ENCODE measurements at regions not wholly inside any gene's neighbourhood (a gene's known extent, or its start where the extent isn't known, plus 50 kb on each side); places are given as distances from the start of the nearest gene placed in this dataset.
A peak's percentile ranks its signal among the peaks of the same experiment; 100 is the strongest.

- no peak overlapping the region for H3K4me3 ChIP-seq (ENCODE audit: low read length)
- H3K9me2 ChIP-seq (replicated peaks; ENCODE audit: low read length): no peaks in the 10 kb centered on the region
- no peak overlapping the region for H3K27ac ChIP-seq (ENCODE audit: low read length)
- POLR2A ChIA-PET (ENCODE audit: unreplicated experiment): no interaction called here
- no peaks in the 10 kb centered on the region for H4K20me1 ChIP-seq (ENCODE audit: low read length)
- no peak for DNase-seq
- H3K27me3 ChIP-seq (ENCODE audit: low read length): no peaks in the 10 kb centered on the region
- H3K79me2 ChIP-seq (ENCODE audit: low read length): no peaks in the 10 kb centered on the region
- no peak overlapping the region for H2AFZ ChIP-seq (ENCODE audit: low read length)
- ATAC-seq: no peak
- H3F3A ChIP-seq (ENCODE audit: low read length, unreplicated experiment): no peaks in the 10 kb centered on the region
- H3K36me3 ChIP-seq (ENCODE audit: low read depth, low read length): no peaks in the 10 kb centered on the region
- peaks cover under 1% of the 10 kb centered on the region; the same call in 1 of the 2 replicates for H3K4me1 ChIP-seq (ENCODE audit: insufficient read depth, low read length)
- TF ChIP-seq CTCF (conservative IDR thresholded peaks at IDR 0.05; ENCODE audit: low read depth, low read length): no peak
- no peak for TF ChIP-seq EZH2phosphoT487 (IDR thresholded peaks at IDR 0.05; ENCODE audit: borderline replicate concordance, low read length)
- TF ChIP-seq EZH2 (IDR thresholded peaks at IDR 0.05; ENCODE audit: low read length, unreplicated experiment): no peak
- H3K9me3 ChIP-seq (ENCODE audit: low read length): no peaks in the 10 kb centered on the region
- no TSS peak for BruUV-seq (replicated peaks)
- intact Hi-C loops (cut with micrococcal nuclease): no loop called here
- H3K9ac ChIP-seq (ENCODE audit: low read length): no peak overlapping the region
- H3K4me2 ChIP-seq (ENCODE audit: low read length): no peak overlapping the region
- CTCF ChIA-PET: no interaction called here
Observed at GRCh38 chr2:113812204-113812603, 55.8 kb upstream of the SLC35F5 start.

GRCh38 chr2:113809076-113809736 lies 52.8 kb upstream of the SLC35F5 start:
- H4K20me1 ChIP-seq (ENCODE audit: low read length): no peaks in the 10 kb centered on the region
- H3K4me3 ChIP-seq (ENCODE audit: low read length): no peak overlapping the region
- H2AFZ ChIP-seq (ENCODE audit: low read length): no peak overlapping the region
- H3K4me2 ChIP-seq (ENCODE audit: low read length): no peak overlapping the region
- BruUV-seq (replicated peaks): no TSS peak
- no peaks in the 10 kb centered on the region for H3K27me3 ChIP-seq (ENCODE audit: low read length)
- DNase-seq (no peak), ATAC-seq (no peak)
- no peaks in the 10 kb centered on the region for H3K36me3 ChIP-seq (ENCODE audit: low read depth, low read length)
- CTCF ChIA-PET: no interaction called here
- TF ChIP-seq EZH2 (IDR thresholded peaks at IDR 0.05; ENCODE audit: low read length, unreplicated experiment): no peak
- no peak for TF ChIP-seq CTCF (conservative IDR thresholded peaks at IDR 0.05; ENCODE audit: low read depth, low read length)
- TF ChIP-seq EZH2phosphoT487 (IDR thresholded peaks at IDR 0.05; ENCODE audit: borderline replicate concordance, low read length): no peak
- H3K9me3 ChIP-seq (ENCODE audit: low read length): no peaks in the 10 kb centered on the region
- H3K9me2 ChIP-seq (replicated peaks; ENCODE audit: low read length): no peaks in the 10 kb centered on the region
- H3K27ac ChIP-seq (ENCODE audit: low read length): no peak overlapping the region
- H3K9ac ChIP-seq (ENCODE audit: low read length): no peak overlapping the region
- POLR2A ChIA-PET (ENCODE audit: unreplicated experiment): no interaction called here
- intact Hi-C loops (cut with micrococcal nuclease): no loop called here
- H3F3A ChIP-seq (ENCODE audit: low read length, unreplicated experiment): no peaks in the 10 kb centered on the region
- peaks cover 12% of the 10 kb centered on the region for H3K4me1 ChIP-seq (ENCODE audit: insufficient read depth, low read length)
- no peaks in the 10 kb centered on the region for H3K79me2 ChIP-seq (ENCODE audit: low read length)

- Histone ChIP-seq H4K20me1 (ENCODE audit: low read length) (no peaks in the 10 kb centered on the region), H3K9me2 (replicated peaks; ENCODE audit: low read length) (no peaks in the 10 kb centered on the region), H3F3A (ENCODE audit: low read length, unreplicated experiment) (no peaks in the 10 kb centered on the region), H3K9me3 (ENCODE audit: low read length) (no peaks in the 10 kb centered on the region), H3K4me3 (ENCODE audit: low read length) (no peak overlapping the region), H3K27me3 (ENCODE audit: low read length) (no peaks in the 10 kb centered on the region), H3K9ac (ENCODE audit: low read length) (no peak overlapping the region), H3K36me3 (ENCODE audit: low read depth, low read length) (no peaks in the 10 kb centered on the region), H2AFZ (ENCODE audit: low read length) (no peak overlapping the region), H3K79me2 (ENCODE audit: low read length) (no peaks in the 10 kb centered on the region), H3K27ac (ENCODE audit: low read length) (no peak overlapping the region), H3K4me2 (ENCODE audit: low read length) (no peak overlapping the region), H3K4me1 (ENCODE audit: insufficient read depth, low read length) (peaks cover 12% of the 10 kb centered on the region)
- ChIA-PET POLR2A (ENCODE audit: unreplicated experiment) (no interaction called here), CTCF (no interaction called here)
- DNase-seq (peak; percentile 31), ATAC-seq (no peak)
- intact Hi-C loops (cut with micrococcal nuclease): no loop called here
- TF ChIP-seq EZH2phosphoT487 (IDR thresholded peaks at IDR 0.05; ENCODE audit: borderline replicate concordance, low read length) (no peak), EZH2 (IDR thresholded peaks at IDR 0.05; ENCODE audit: low read length, unreplicated experiment) (no peak), CTCF (conservative IDR thresholded peaks at IDR 0.05; ENCODE audit: low read depth, low read length) (no peak)
- BruUV-seq (replicated peaks): no TSS peak
Observed at GRCh38 chr2:113807721-113808120, 51.3 kb upstream of the SLC35F5 start.

Measured in PC-3 (cell line).